ENCODE measurements at regions not wholly inside any gene's neighbourhood (a gene's known extent, or its start where the extent isn't known, plus 50 kb on each side); places are given as distances from the start of the nearest gene placed in this dataset.

DNA sequence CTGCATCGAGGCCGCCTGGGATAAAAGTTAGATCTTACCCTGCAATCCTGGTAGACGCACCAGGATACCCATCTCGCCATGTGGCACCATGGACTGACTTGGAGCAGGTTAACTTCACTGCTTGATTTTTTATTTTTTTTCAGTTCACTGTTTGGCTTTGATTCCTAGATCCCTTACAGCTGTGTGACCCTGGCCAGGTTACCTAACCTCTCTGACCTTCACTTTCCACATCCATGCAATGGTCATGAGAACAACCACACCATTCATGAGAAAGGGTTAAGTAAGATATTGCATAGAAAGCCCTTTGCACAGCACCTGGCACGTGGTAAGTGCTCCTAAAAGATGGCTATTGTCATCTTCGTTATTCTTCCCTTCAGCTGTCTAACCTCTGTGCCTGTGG is 230.5 kb downstream of the SOX9 start:
- TF ChIP-seq REST (IDR thresholded peaks at IDR 0.05; ENCODE audit: insufficient read depth in 1 of 2, low read depth in 2 of 2, low read length in 2 of 2) (no peak), FOXP2 (optimal IDR thresholded peaks at IDR 0.05; ENCODE audit: borderline replicate concordance, extremely low read depth, extremely low read length, insufficient read depth) (no peak), TAF1 (IDR thresholded peaks at IDR 0.05; ENCODE audit: borderline replicate concordance, insufficient read depth, low read length) (no peak), SIN3A (IDR thresholded peaks at IDR 0.05; ENCODE audit: borderline replicate concordance, insufficient read depth, low read length) (no peak), POLR2AphosphoS5 (IDR thresholded peaks at IDR 0.05; ENCODE audit: low read depth, low read length) (no peak)

GRCh38 chr17:72351884-72352346 is 231.1 kb downstream of the SOX9 start:
- TF ChIP-seq TAF1 (IDR thresholded peaks at IDR 0.05; ENCODE audit: borderline replicate concordance, insufficient read depth, low read length) (no peak), POLR2AphosphoS5 (IDR thresholded peaks at IDR 0.05; ENCODE audit: low read depth, low read length) (no peak), FOXP2 (optimal IDR thresholded peaks at IDR 0.05; ENCODE audit: borderline replicate concordance, extremely low read depth, extremely low read length, insufficient read depth) (no peak), REST (IDR thresholded peaks at IDR 0.05; ENCODE audit: insufficient read depth in 1 of 2, low read depth in 2 of 2, low read length in 2 of 2) (no peak), SIN3A (IDR thresholded peaks at IDR 0.05; ENCODE audit: borderline replicate concordance, insufficient read depth, low read length) (no peak)

GRCh38 chr17:72353502-72353901 is 232.7 kb downstream of the SOX9 start:
- TF ChIP-seq SIN3A (IDR thresholded peaks at IDR 0.05; ENCODE audit: borderline replicate concordance, insufficient read depth, low read length) (no peak), REST (IDR thresholded peaks at IDR 0.05; ENCODE audit: insufficient read depth in 1 of 2, low read depth in 2 of 2, low read length in 2 of 2) (no peak), FOXP2 (optimal IDR thresholded peaks at IDR 0.05; ENCODE audit: borderline replicate concordance, extremely low read depth, extremely low read length, insufficient read depth) (no peak), POLR2AphosphoS5 (IDR thresholded peaks at IDR 0.05; ENCODE audit: low read depth, low read length) (no peak), TAF1 (IDR thresholded peaks at IDR 0.05; ENCODE audit: borderline replicate concordance, insufficient read depth, low read length) (no peak)

DNA sequence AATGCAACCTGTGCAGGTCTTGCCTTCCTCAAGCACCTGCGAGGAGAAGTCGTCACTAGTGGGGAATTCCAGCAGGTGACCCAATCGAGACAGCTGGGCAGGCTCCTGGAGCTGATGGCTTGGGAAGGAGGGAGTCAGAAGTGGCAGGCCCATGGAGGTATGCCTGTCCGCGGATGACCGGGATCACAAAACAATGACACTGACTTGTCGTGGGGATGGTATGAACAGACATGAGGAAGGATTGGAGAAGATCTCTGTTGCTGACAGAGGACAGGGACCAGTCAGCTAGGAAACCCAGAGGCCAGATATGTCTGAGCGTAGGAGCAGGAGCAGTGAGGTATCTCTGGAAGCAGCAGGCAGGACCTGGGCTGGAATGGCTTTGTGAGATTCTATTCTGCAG is 233.3 kb downstream of the SOX9 start:
- no peak for TF ChIP-seq SIN3A (IDR thresholded peaks at IDR 0.05; ENCODE audit: borderline replicate concordance, insufficient read depth, low read length)
- TF ChIP-seq POLR2AphosphoS5 (IDR thresholded peaks at IDR 0.05; ENCODE audit: low read depth, low read length): no peak
- TF ChIP-seq REST (IDR thresholded peaks at IDR 0.05; ENCODE audit: insufficient read depth in 1 of 2, low read depth in 2 of 2, low read length in 2 of 2): no peak
- no peak for TF ChIP-seq TAF1 (IDR thresholded peaks at IDR 0.05; ENCODE audit: borderline replicate concordance, insufficient read depth, low read length)
- TF ChIP-seq FOXP2 (optimal IDR thresholded peaks at IDR 0.05; ENCODE audit: borderline replicate concordance, extremely low read depth, extremely low read length, insufficient read depth): no peak

Data from PFSK-1 (cell line).